ENCODE measurements at regions not wholly inside any gene's neighbourhood (a gene's known extent, or its start where the extent isn't known, plus 50 kb on each side); places are given as distances from the start of the nearest gene placed in this dataset.

- no peaks in the 10 kb centered on the region for H3K36me3 ChIP-seq (ENCODE audit: control insufficient read depth in 2 of 3, insufficient read depth in 3 of 3, low read length in 3 of 3)
- no peaks in the 10 kb centered on the region for H3K4me1 ChIP-seq (ENCODE audit: control insufficient read depth in 2 of 3, insufficient read depth in 2 of 3, low read depth in 1 of 3, low read length in 3 of 3)
- no peak overlapping the region for H3K4me3 ChIP-seq (ENCODE audit: low read length in 3 of 3)
- peaks cover 0 to 4% (median 0%) of the 10 kb centered on the region in 3 donors for H3K9me3 ChIP-seq (ENCODE audit: control insufficient read depth in 2 of 3, insufficient read depth in 1 of 3, low read length in 3 of 3)
- no peaks in the 10 kb centered on the region for H3K27me3 ChIP-seq (ENCODE audit: control insufficient read depth, insufficient read depth, low read length)
- TF ChIP-seq, protein P1, sequence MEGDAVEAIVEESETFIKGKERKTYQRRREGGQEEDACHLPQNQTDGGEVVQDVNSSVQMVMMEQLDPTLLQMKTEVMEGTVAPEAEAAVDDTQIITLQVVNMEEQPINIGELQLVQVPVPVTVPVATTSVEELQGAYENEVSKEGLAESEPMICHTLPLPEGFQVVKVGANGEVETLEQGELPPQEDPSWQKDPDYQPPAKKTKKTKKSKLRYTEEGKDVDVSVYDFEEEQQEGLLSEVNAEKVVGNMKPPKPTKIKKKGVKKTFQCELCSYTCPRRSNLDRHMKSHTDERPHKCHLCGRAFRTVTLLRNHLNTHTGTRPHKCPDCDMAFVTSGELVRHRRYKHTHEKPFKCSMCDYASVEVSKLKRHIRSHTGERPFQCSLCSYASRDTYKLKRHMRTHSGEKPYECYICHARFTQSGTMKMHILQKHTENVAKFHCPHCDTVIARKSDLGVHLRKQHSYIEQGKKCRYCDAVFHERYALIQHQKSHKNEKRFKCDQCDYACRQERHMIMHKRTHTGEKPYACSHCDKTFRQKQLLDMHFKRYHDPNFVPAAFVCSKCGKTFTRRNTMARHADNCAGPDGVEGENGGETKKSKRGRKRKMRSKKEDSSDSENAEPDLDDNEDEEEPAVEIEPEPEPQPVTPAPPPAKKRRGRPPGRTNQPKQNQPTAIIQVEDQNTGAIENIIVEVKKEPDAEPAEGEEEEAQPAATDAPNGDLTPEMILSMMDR (IDR thresholded peaks at IDR 0.05; ENCODE audit: borderline replicate concordance, extremely low read depth, insufficient read depth) = no peak
- H3K27ac ChIP-seq (ENCODE audit: low read depth in 2 of 2, low read length in 2 of 2) = no peak overlapping the region
- DNase-seq (no peak), FAIRE-seq (no peak)
- intact Hi-C loops (cut with DNase I) = no loop called here
- no peak overlapping the region for H3K9ac ChIP-seq (ENCODE audit: low read length in 3 of 3)
Observed at GRCh38 chr2:196368546-196369225, 197.3 kb upstream of the STK17B start.

GRCh38 chr2:196369967-196370366, 198.6 kb upstream of the STK17B start:
- no peak for DNase-seq
- no peaks in the 10 kb centered on the region for H3K27me3 ChIP-seq (ENCODE audit: control insufficient read depth, insufficient read depth, low read length)
- H3K36me3 ChIP-seq (ENCODE audit: control insufficient read depth in 2 of 3, insufficient read depth in 3 of 3, low read length in 3 of 3) = no peaks in the 10 kb centered on the region
- no peak overlapping the region for H3K27ac ChIP-seq (ENCODE audit: low read depth in 2 of 2, low read length in 2 of 2)
- H3K9ac ChIP-seq (ENCODE audit: low read length in 3 of 3) = no peak overlapping the region
- no peak for FAIRE-seq
- intact Hi-C loops (cut with DNase I) = no loop called here
- TF ChIP-seq, protein P1 (IDR thresholded peaks at IDR 0.05; ENCODE audit: borderline replicate concordance, extremely low read depth, insufficient read depth) = no peak
- no peak overlapping the region for H3K4me3 ChIP-seq (ENCODE audit: low read length in 3 of 3)
- H3K9me3 ChIP-seq (ENCODE audit: control insufficient read depth in 2 of 3, insufficient read depth in 1 of 3, low read length in 3 of 3) = peaks cover 0 to 4% (median 0%) of the 10 kb centered on the region in 3 donors
- no peaks in the 10 kb centered on the region for H3K4me1 ChIP-seq (ENCODE audit: control insufficient read depth in 2 of 3, insufficient read depth in 2 of 3, low read depth in 1 of 3, low read length in 3 of 3)

- no peak overlapping the region for H3K9ac ChIP-seq (ENCODE audit: low read length in 3 of 3)
- intact Hi-C loops (cut with DNase I) = no loop called here
- FAIRE-seq = no peak
Observed at GRCh38 chr2:196370381-196370780, 199.0 kb upstream of the STK17B start.

More at GRCh38 chr2:196370381-196370780, 199.0 kb upstream of the STK17B start:
- Histone ChIP-seq H3K4me3 (ENCODE audit: low read length in 3 of 3) (no peak overlapping the region), H3K27me3 (ENCODE audit: control insufficient read depth, insufficient read depth, low read length) (no peaks in the 10 kb centered on the region), H3K9me3 (ENCODE audit: control insufficient read depth in 2 of 3, insufficient read depth in 1 of 3, low read length in 3 of 3) (peaks cover 0 to 4% (median 0%) of the 10 kb centered on the region in 3 donors), H3K27ac (ENCODE audit: low read depth in 2 of 2, low read length in 2 of 2) (no peak overlapping the region), H3K4me1 (ENCODE audit: control insufficient read depth in 2 of 3, insufficient read depth in 2 of 3, low read depth in 1 of 3, low read length in 3 of 3) (no peaks in the 10 kb centered on the region), H3K36me3 (ENCODE audit: control insufficient read depth in 2 of 3, insufficient read depth in 3 of 3, low read length in 3 of 3) (no peaks in the 10 kb centered on the region)
- DNase-seq = no peak
- TF ChIP-seq, protein P1 (IDR thresholded peaks at IDR 0.05; ENCODE audit: borderline replicate concordance, extremely low read depth, insufficient read depth) = no peak
